ENCODE measurements at regions not wholly inside any gene's neighbourhood (a gene's known extent, or its start where the extent isn't known, plus 50 kb on each side); places are given as distances from the start of the nearest gene placed in this dataset.
"Not testable (repeated sequence)": the region's sequence is repeated elsewhere in the genome, so short reads cannot be mapped to it uniquely, and the experiment has no call there.

- not testable (repeated sequence) for DNase-seq
Observed at GRCh38 chr7:24396387-24396786, 112.4 kb downstream of the NPY start.

DNA sequence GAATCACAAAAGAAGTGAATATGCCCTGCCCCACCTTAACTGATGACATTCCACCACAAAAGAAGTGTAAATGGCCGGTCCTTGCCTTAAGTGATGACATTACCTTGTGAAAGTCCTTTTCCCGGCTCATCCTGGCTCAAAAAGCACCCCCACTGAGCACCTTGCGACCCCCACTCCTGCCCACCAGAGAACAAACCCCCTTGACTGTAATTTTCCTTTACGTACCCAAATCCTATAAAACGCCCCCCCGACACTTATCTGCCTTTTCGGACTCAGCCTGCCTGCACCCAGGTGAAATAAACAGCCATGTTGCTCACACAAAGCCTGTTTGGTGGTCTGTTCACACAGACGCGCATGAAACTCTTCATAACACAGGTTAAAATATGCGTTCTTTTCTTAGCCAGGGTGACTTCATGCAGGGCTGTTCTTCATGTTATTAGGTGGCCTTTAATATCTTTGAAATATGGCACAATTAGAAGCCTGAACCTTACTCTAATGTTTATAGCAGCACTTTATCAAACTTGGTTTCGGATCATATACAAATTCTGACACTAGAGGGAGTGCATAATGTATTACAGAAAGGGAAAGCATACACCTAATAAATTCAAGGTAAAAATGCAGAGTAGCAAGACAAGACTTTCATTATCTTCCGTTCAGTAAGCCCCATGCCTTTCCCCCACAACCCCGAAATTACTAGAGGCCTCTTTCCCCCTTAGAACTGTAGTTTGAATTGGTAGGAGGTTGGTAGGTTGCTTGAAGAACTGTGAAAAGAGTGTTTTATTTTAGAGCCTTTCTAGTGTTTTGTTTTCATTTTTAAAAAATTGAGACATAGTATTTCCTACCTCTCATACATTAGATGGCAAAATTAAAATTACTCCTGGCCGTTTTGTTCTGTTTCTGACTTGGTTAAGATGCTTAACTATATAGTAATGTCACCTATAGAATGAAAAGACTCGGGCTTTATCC lies 117.9 kb downstream of the NPY start:
- DNase-seq, result peak in 1 of 2 donors; percentile 28

- DNase-seq, result no peak
Observed at GRCh38 chr7:24402655-24403054, 118.7 kb downstream of the NPY start.

DNA sequence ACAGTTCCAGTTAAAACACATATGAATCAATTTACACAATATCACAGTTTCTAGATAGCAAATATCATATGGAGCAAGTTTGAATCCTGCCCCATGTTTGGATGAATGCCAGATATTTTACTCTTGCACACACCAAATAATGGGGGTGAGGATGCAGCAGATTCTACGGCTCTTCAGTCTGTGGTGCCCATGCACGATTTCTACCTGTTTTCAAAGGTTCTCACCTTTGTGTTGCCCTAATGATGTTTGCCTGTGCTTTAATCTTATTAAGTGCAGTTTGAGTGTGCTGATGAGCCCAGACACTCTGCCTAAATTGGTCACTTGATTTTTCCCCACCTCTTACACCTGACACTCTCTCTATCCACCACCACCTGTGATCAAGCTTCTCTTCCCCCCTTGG lies 119.6 kb downstream of the NPY start:
- DNase-seq, result no peak

DNA sequence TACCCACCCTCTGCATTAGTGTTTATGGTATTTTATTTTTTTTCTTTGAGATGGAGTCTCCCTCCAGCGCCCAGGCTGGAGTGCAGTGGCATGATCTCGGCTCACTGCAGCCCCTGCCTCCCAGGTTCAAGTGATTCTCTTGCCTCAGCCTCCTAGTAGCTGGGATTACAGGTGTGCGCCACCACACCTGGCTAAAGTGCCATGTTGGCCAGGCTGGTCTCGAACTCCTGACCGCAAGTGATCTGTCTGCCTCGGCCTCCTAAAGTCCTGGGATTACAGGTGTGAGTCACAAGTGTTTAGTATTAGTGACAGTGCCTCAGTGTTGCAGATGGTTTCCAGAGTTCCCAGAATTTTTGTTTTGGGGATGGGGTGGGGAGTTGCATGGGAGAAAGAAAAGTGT lies 120.3 kb downstream of the NPY start:
- DNase-seq, result no peak

DNA sequence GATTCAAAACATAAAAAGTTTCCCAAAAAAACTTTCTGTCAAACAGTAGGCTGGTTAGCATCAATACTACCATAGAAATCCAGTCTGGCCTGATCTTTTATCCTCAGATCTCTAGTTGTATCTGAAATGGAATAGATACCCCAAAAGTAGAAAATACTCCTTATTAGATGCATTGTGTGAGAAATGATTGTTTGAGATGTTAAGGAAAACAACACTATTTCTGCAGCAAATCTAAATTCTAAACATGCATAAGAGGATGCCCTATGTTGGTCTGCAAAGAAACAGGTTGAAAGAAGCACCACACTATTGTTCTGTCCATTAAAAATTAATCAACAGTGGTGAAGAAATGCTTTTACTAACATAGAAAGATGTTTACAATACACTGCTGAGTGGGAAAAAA lies 121.0 kb downstream of the NPY start:
- DNase-seq, result no peak

- DNase-seq, result no peak
Observed at GRCh38 chr7:24406053-24406788, 122.2 kb downstream of the NPY start.

DNA sequence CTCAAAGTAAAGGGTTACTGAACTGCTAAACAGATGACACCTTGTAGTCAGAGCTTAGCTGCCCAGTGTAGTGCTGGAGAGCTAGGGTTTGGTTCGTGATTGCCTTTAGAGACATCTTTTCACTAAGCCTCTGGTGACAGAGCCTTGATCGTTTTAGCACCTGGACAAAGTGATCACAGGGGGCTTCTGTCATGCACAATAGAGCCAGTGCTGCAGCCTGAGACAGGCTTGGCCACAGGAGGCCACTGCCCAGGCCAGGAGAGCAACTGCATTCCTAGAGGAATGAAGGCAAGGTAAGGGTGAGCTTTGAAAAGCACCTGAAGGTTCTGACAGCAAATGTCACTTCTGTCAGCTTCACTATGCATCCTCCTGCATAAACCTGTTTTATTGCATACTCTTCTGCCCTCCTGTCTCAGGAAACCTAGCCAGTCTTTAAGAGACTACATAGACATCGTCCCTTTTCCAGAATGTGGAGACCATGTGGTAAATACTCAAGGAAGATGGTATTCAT lies 122.9 kb downstream of the NPY start:
- no peak for DNase-seq

- DNase-seq, result no peak
Observed at GRCh38 chr7:24407965-24408364, 124.0 kb downstream of the NPY start.

GRCh38 chr7:24408798-24409430 lies 124.9 kb downstream of the NPY start:
- DNase-seq, result no peak

GRCh38 chr7:24409431-24410024 lies 125.5 kb downstream of the NPY start:
- no peak for DNase-seq

DNA sequence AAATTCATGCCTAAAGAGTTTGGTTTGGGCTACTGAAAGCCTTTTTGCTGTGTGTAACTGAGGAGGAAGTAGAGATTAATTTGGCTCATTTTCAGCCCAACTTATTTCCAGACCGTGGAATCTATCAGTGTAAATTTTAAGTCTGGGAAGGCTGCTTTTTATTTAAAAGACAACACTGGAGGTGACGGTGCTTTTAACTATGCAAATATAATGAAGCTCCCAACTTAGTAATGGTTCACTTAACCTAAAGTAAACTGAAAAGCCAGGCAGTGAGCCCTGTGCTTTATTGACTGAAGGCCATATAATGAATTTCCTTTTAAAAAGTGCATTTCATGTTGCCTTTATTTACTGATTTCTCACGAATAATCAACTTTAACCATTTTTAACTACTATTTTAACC lies 127.2 kb downstream of the NPY start:
- DNase-seq, result no peak

GRCh38 chr7:24417526-24418120 lies 133.6 kb downstream of the NPY start:
- no peak for DNase-seq

GRCh38 chr7:24419077-24419476 lies 135.1 kb downstream of the NPY start:
- DNase-seq, result no peak

DNA sequence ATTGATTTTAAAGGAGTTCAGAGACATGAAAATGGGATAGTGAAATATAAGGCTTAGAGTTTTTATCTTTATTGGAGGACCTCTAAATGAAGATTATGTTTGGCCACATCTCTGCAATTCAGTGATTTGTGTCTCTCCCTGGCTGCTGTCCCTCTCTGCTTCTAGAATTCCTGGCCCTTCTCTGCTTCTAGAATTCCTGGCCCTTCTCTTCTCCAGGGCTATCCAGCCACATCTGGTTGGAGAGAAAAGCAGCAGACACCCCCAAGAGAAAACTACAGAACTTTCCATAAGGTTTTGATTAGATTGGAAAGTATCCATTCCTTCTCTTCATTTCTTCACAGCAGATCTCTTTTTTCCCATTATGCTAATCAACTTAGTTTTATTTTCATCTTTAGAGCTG lies 135.5 kb downstream of the NPY start:
- DNase-seq, result no peak

- DNase-seq, result no peak
Observed at GRCh38 chr7:24422441-24423010, 138.5 kb downstream of the NPY start.

- no peak for DNase-seq
Observed at GRCh38 chr7:24425664-24426063, 141.7 kb downstream of the NPY start.

DNA sequence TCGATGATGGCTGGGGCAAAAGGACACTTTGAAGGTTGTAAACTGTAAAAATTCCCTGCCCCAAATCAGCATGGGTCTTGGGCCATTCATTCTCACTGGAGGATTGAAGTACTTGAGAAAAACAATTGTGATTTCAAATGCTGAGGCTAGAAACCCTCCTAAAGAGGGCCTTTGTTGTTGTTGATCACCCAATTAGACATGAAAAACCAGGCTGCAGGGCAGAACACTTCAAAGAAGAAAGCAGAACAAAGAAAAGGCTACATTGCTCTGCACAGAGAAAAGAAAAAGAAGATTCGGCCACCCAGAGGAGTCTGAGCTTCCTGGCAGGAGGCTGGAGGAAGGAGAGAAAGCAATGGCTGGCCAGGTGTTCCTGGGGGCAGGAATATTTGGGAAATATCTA lies 143.1 kb downstream of the NPY start:
- no peak for DNase-seq

- no peak for DNase-seq
Observed at GRCh38 chr7:24428676-24429075, 144.6 kb upstream of the PALS2 start.

- no peak for DNase-seq
Observed at GRCh38 chr7:24432677-24433076, 140.6 kb upstream of the PALS2 start.

DNA sequence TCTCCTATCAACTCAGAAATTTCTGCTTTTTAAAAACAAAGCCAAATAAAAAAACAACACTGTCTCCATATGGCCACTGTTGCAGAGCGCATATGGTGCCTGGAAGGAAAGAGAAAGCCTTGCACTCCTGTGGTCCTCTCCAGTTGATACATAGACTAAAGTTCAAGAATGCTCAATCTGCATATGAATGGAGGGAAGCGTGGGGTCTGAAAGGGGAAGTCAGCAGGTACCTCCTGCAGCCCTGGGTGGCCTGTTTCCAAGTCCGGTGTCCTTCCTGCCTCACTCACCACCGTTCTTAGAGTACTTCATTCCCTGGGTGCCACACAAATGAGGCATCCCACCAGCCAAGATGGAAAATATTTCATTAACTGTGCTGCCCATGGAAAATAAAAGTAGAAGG lies 138.3 kb upstream of the PALS2 start:
- no peak for DNase-seq
